ENCODE measurements at regions not wholly inside any gene's neighbourhood (a gene's known extent, or its start where the extent isn't known, plus 50 kb on each side); places are given as distances from the start of the nearest gene placed in this dataset.

DNA sequence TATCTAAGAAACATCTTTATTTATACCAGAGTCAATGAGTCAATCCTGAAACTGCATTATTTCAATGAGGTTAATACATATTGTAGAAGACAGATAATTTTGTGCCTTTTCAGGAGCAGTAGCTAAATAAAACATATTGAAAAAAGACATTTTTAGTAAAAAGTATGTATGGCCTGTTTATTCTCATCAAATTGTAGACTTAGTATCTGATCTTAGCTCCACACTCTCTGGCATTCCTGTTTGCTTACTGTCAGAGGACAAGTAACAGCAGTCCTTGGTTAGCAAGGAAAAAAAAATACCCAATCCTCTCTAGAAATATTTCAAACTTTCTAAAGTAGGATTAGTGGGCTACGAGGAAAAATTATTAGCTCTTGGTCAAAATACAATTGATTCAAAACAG lies 50.5 kb upstream of the GUCY1A1 start:
- no peak for DNase-seq

GRCh38 chr4:155615081-155615887 lies 51.4 kb upstream of the GUCY1A1 start:
- DNase-seq, result no peak

DNA sequence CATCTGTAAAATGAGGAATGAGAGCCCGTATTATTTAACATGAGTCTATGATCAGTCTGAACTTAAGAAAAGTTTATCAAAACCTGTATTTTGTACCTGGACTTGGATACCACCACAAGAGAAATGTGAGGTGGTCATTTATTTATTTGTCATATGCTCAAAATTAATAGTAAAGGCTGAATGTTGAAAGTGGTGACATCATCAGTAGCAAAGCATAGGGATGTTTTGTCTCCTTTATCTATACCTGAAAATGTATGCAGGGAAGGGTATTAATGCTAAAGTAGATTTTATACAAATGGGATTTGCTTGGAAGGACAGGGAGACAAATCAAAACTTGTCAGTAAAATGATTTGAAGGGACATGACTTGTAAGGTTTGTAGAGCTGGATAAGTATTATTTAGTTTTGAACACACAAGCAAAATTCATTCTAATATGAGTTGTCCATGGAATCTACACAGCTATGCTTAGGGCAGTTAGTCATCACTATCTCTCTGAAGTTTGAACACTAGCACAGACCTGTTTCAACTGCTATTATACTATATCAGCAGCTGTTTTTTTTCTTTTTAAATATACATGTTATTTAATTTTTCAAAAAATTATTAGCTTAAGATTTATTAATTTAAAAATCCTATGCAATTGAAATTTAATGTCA lies 52.4 kb upstream of the GUCY1A1 start:
- no peak for DNase-seq

GRCh38 chr4:155612074-155612473 lies 54.6 kb upstream of the GUCY1A1 start:
- no peak for DNase-seq

DNA sequence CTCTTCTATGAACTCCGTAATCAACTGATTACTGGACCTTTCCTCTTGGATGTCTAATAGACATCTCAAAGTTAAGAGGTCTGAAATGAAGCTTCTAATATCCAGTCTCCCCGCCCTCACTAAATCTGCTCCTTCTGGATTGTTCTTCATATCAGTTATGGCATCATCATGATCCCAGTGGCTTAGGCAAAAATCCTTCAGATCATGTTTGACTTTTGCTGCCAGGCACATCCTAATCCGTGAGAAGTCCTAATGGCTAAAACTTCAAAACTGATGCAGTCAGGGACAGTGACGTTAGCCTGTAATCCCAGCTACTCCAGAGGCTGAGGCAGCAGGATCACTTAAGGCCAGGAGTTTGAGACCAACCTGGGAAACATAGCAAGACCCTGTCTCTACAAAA lies 55.1 kb upstream of the GUCY1A1 start:
- no peak for DNase-seq

- no peak for DNase-seq
Measured at GRCh38 chr4:155610143-155610542, 56.5 kb upstream of the GUCY1A1 start.

- no peak for DNase-seq
Measured at GRCh38 chr4:155609455-155610059, 57.1 kb upstream of the GUCY1A1 start.

- no peak for DNase-seq
Measured at GRCh38 chr4:155608225-155608885, 58.3 kb upstream of the GUCY1A1 start.

GRCh38 chr4:155607481-155607880 lies 59.2 kb upstream of the GUCY1A1 start:
- no peak for DNase-seq

- no peak for DNase-seq
Measured at GRCh38 chr4:155604718-155605626, 61.7 kb upstream of the GUCY1A1 start.

- DNase-seq, result no peak
Measured at GRCh38 chr4:155603360-155603891, 63.2 kb upstream of the GUCY1A1 start.

- no peak for DNase-seq
Measured at GRCh38 chr4:155602351-155603140, 64.1 kb upstream of the GUCY1A1 start.

- DNase-seq, result no peak
Measured at GRCh38 chr4:155600244-155600643, 66.4 kb upstream of the GUCY1A1 start.

- DNase-seq, result no peak
Measured at GRCh38 chr4:155599596-155599995, 67.1 kb upstream of the GUCY1A1 start.

DNA sequence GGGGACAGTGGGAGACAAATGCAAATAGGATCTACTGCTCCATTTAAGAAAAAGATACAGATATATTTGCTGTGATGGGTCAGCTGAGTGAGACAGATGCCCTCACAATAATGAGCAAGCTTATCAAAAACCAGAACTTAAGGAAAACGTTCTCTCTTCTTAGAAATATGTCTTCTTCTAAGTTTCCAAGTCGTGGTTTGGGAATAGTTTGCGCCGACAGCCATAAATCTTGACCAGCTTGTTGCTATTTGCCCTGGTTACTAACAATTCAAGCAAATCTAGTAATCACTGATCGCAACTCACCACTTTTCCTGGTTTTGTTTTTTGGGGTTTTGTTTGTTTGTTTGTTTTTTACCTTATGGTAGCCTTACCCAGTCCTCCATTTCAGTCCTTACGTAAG lies 67.6 kb upstream of the GUCY1A1 start:
- no peak for DNase-seq

DNA sequence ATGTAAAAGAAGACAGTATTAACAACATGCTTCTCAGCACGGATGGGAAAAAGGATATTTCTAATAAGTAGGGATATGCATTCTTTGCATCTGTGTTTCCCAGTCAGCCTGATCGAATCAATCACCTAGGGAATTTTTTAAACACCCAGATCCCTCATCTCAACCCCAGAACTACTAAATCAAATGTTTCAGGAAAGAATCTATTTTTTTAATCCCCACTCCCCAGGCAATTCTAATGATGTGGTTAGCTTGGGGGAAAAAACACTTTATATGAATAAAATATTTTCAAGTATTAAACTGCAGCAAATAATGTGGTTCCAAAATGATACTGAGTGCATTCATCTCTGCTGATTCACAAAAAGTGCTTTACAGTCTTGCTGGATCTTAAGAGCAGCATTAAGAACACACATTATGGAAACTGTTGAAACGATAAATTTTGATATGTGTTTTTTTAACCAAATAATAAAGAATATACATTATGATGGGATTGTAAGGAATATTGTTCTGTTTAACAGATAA lies 68.7 kb upstream of the GUCY1A1 start:
- DNase-seq, result no peak

- DNase-seq, result no peak
Measured at GRCh38 chr4:155597281-155597680, 69.4 kb upstream of the GUCY1A1 start.

DNA sequence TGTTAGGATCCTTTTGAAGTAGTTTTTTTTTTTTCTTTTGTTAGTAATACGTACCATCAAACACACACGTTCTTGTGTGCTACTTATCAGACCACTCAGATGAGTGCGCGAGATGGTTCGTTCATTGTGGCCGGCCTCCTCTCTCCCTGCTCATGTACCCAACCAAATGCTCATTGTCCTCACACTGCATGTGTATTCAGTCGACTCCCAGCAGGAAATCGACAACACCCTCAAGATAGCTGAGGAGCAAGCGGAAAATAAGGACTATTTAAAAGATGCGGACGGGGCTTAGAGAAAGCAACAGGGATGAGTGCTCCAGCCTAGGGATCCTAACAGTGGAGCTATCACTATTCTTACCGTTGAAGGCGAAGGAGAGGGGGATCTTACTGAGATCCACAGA lies 72.9 kb upstream of the GUCY1A1 start:
- DNase-seq, result no peak

- DNase-seq, result no peak
Measured at GRCh38 chr4:155592938-155593297, 73.7 kb upstream of the GUCY1A1 start.

DNA sequence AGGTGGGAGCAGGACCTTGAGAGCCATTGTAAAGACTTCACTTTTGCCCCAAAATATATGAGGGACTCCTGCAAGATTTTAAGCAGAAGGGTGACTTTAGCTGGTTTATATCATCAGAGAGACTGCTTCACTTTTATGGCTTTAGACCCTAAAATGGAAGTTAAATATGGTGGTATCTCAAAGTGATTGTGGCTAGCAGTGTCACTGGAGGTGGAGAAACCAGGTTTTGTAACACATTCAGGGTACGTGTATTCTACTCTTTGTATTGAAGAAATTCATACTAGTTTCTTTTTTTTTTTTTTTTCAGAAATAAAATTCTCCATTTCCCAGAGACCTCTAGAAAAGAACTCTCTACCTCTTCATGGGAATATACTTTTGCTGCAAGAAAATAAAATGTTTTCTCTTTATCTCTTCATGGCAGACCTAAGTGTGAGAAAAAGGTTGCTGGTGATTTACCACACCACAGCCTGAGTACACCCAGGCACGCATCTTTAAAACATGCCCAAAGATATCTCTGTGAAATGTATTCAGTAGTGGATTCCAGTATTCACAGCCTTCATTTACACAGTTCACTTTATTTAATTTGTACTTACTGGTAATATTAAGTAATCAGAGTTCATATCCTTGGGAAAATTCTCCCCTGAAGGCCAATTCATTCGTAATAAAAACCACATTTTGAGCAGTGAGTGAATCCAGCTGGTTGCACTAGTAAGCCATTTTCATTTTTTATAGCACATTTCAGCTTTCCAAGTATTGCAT lies 74.3 kb upstream of the GUCY1A1 start:
- no peak for DNase-seq

All from activated naive CD4-positive, alpha-beta T cell treated with Interleukin-2 at 50 U/mL for 16 hours (primary cell).